Adipocyte (in vitro differentiated cells): ENCODE measurements at regions not wholly inside any gene's neighbourhood (a gene's known extent, or its start where the extent isn't known, plus 50 kb on each side); places are given as distances from the start of the nearest gene placed in this dataset.
A peak's percentile ranks its signal among the peaks of the same experiment; 100 is the strongest.

Source experiments
- DNase-seq: peaks from one replicate; pipeline ENCODE4 v3.0.0-alpha.2; 2015; ENCODE audit warnings: low read depth
- H3K27me3 ChIP-seq: replicated peaks from 2 replicates; pipeline ENCODE4 v1.7.0; 2013; ENCODE audit warnings: mild to moderate bottlenecking, low read length, moderate library complexity; ENCODE audit not compliant: control insufficient read depth, insufficient read depth
- H3K36me3 ChIP-seq: 2 replicates; pipeline ENCODE4 v1.7.0; 2013; ENCODE audit warnings: low read length, mild to moderate bottlenecking, moderate library complexity; ENCODE audit not compliant: control insufficient read depth, insufficient read depth, severe bottlenecking
- H3K4me1 ChIP-seq: 2 replicates; pipeline ENCODE4 v1.7.0; 2013; ENCODE audit warnings: mild to moderate bottlenecking, low read length, moderate library complexity; ENCODE audit not compliant: control insufficient read depth, insufficient read depth
- H3K4me3 ChIP-seq: 2 replicates; pipeline ENCODE4 v1.7.0; 2013; ENCODE audit warnings: mild to moderate bottlenecking, low read length, moderate library complexity
- H3K9ac ChIP-seq: 2 replicates; pipeline ENCODE4 v1.7.0; 2013; ENCODE audit warnings: mild to moderate bottlenecking, low read length, moderate library complexity
- H3K9me3 ChIP-seq: 2 replicates; pipeline ENCODE4 v1.7.0; 2013; ENCODE audit warnings: mild to moderate bottlenecking, low read length, moderate library complexity; ENCODE audit not compliant: control insufficient read depth

DNA sequence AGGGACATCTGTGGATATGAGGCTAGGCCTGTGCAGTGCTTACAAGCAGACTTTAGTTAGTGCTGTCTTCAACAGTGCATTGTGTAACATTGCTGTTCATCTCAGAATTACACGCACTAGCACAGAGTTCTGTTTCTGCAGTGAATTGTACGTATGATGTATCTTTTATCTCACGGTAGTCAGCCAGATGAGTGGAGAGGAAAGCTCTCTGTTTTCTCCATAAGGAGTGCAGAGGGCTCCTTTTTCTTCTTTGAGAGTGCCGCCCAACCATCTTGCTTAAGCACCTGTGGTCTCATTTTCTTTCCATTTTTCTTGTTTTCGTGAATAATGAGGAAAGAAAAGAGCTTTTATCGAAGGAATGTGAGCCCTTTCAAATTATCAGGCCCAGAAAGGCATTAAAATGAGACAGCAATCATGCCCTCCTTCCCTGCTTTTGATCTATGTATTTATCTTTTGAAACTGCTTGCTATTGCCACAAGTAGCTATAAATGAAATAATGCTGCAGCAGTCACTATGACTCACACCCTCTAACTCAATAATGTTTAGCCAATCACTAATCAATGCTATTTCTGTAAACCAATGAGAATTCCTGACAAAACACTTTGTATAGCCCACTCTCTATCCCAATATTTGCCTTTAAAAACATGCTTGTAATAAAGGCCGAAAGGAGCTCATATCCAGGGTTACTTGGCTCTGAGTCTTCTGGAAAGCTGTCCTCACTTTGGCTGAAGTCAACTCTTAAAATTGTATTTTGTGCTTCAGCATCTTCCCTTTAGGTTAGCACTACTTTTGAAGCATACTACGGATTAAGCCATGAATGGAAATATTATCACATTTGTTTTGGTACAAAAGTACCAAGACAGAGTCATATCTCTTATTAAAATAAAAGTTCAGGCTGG is 226.0 kb upstream of the P2RY1 start:
- Histone ChIP-seq H3K4me1 (no peaks in the 10 kb centered on the region), H3K9me3 (peaks cover 6% of the 10 kb centered on the region), H3K4me3 (no peak overlapping the region), H3K27me3 (no peaks in the 10 kb centered on the region), H3K36me3 (no peaks in the 10 kb centered on the region), H3K9ac (no peak overlapping the region)
- DNase-seq, result no peak

- Histone ChIP-seq H3K4me1 (no peaks in the 10 kb centered on the region), H3K9ac (no peak overlapping the region), H3K4me3 (no peak overlapping the region), H3K9me3 (no peaks in the 10 kb centered on the region), H3K27me3 (no peaks in the 10 kb centered on the region), H3K36me3 (no peaks in the 10 kb centered on the region)
- no peak for DNase-seq
Observed at GRCh38 chr3:152609891-152610290, 225.0 kb upstream of the P2RY1 start.

- no peak for DNase-seq
- H3K4me3 ChIP-seq, result no peak overlapping the region
- H3K9ac ChIP-seq, result no peak overlapping the region
- H3K36me3 ChIP-seq, result no peaks in the 10 kb centered on the region
- H3K27me3 ChIP-seq, result no peaks in the 10 kb centered on the region
- H3K4me1 ChIP-seq, result no peaks in the 10 kb centered on the region
- H3K9me3 ChIP-seq, result no peaks in the 10 kb centered on the region
Observed at GRCh38 chr3:152610622-152611021, 224.3 kb upstream of the P2RY1 start.

- no peak for DNase-seq
- no peak overlapping the region for H3K9ac ChIP-seq
- no peaks in the 10 kb centered on the region for H3K4me1 ChIP-seq
- no peaks in the 10 kb centered on the region for H3K9me3 ChIP-seq
- H3K27me3 ChIP-seq, result no peaks in the 10 kb centered on the region
- H3K4me3 ChIP-seq, result no peak overlapping the region
- H3K36me3 ChIP-seq, result no peaks in the 10 kb centered on the region
Observed at GRCh38 chr3:152611905-152612304, 223.0 kb upstream of the P2RY1 start.

DNA sequence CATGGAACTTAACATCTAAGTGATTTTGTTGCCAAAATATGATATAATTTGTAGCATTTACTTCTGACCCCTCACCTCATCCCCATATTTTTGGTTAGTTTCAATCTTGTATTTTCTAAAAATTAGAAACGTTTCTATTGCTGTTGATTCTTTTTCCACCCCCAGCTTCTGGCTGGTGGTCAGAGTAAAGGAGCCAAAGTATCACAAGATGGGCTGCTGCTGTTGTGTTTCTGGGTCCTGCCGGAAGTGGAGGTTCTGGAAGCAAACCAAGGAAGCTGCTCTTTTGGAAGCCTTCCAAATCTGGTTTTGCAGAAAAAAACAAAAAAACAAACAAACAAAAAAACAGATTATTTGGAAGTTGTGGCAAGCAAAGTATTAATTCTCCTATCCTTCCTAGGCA is 221.1 kb upstream of the P2RY1 start:
- Histone ChIP-seq H3K4me3 (no peak overlapping the region), H3K4me1 (no peaks in the 10 kb centered on the region), H3K36me3 (no peaks in the 10 kb centered on the region), H3K9ac (no peak overlapping the region), H3K27me3 (no peaks in the 10 kb centered on the region), H3K9me3 (no peaks in the 10 kb centered on the region)
- no peak for DNase-seq

GRCh38 chr3:152615681-152616080 is 219.2 kb upstream of the P2RY1 start:
- H3K27me3 ChIP-seq, result no peaks in the 10 kb centered on the region
- no peak overlapping the region for H3K9ac ChIP-seq
- no peak for DNase-seq
- H3K4me1 ChIP-seq, result peaks cover 10% of the 10 kb centered on the region
- no peaks in the 10 kb centered on the region for H3K36me3 ChIP-seq
- no peaks in the 10 kb centered on the region for H3K9me3 ChIP-seq
- H3K4me3 ChIP-seq, result no peak overlapping the region

- H3K36me3 ChIP-seq, result no peaks in the 10 kb centered on the region
- no peak for DNase-seq
- no peak overlapping the region for H3K4me3 ChIP-seq
Observed at GRCh38 chr3:152617609-152618008, 217.3 kb upstream of the P2RY1 start.

GRCh38 chr3:152618529-152618928 is 216.4 kb upstream of the P2RY1 start:
- no peaks in the 10 kb centered on the region for H3K27me3 ChIP-seq
- no peak for DNase-seq
- H3K4me3 ChIP-seq, result no peak overlapping the region
- no peak overlapping the region for H3K9ac ChIP-seq
- H3K36me3 ChIP-seq, result no peaks in the 10 kb centered on the region
- peaks cover 20% of the 10 kb centered on the region for H3K4me1 ChIP-seq
- no peaks in the 10 kb centered on the region for H3K9me3 ChIP-seq

More at GRCh38 chr3:152617609-152618008, 217.3 kb upstream of the P2RY1 start:
- no peak overlapping the region for H3K9ac ChIP-seq
- no peaks in the 10 kb centered on the region for H3K9me3 ChIP-seq
- no peaks in the 10 kb centered on the region for H3K27me3 ChIP-seq
- peaks cover 20% of the 10 kb centered on the region for H3K4me1 ChIP-seq

DNA sequence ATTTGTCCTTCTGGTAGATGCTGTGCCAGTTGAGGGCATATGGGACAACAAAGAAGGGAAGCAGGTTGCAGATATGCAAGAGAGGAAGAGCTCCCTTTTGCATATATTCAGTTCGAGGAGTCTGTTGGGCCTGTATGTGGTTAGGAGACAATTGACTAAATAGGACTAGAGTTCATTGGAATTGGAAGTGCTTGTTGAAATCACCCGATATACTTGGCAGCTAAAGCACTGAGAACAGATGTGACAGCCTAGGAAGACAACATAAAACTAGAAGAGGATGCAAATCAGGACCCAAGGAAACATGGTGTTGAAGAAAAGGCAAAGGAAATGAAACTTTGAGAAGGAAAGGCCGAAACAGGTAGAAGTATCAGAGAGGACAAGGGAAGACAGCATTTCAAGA is 215.2 kb upstream of the P2RY1 start:
- H3K4me1 ChIP-seq, result peaks cover 20% of the 10 kb centered on the region
- H3K27me3 ChIP-seq, result no peaks in the 10 kb centered on the region
- H3K9me3 ChIP-seq, result no peaks in the 10 kb centered on the region
- H3K9ac ChIP-seq, result no peak overlapping the region
- DNase-seq, result no peak
- H3K36me3 ChIP-seq, result no peaks in the 10 kb centered on the region
- H3K4me3 ChIP-seq, result no peak overlapping the region

DNA sequence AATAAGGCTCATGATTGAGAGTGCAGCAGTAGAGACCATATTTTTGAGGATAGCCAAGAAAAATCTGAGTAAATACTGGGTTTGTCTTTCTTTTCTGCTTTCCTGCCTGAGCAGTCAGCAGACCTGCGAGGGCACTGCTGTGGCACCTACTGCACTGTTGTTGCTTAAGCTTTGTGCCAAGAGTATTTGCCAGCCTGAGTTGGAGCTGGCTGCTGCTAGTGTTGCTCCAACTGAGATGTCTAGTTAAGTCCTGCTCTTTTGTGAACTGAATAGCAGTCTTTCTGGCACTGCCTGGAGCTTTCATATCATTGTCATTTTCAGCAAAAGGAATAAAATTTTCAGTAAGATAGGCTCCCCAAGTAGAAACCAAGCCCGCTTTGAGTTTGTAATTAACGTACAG is 214.5 kb upstream of the P2RY1 start:
- no peak for DNase-seq
- Histone ChIP-seq H3K9ac (no peak overlapping the region), H3K27me3 (no peaks in the 10 kb centered on the region), H3K4me1 (peaks cover 20% of the 10 kb centered on the region), H3K4me3 (no peak overlapping the region), H3K36me3 (no peaks in the 10 kb centered on the region), H3K9me3 (no peaks in the 10 kb centered on the region)

GRCh38 chr3:152621006-152621868 is 213.7 kb upstream of the P2RY1 start:
- Histone ChIP-seq H3K4me3 (no peak overlapping the region), H3K9ac (no peak overlapping the region), H3K4me1 (peaks cover 20% of the 10 kb centered on the region), H3K9me3 (no peaks in the 10 kb centered on the region), H3K36me3 (no peaks in the 10 kb centered on the region), H3K27me3 (no peaks in the 10 kb centered on the region)
- DNase-seq, result peak; percentile 14
